ENCODE measurements at regions not wholly inside any gene's neighbourhood (a gene's known extent, or its start where the extent isn't known, plus 50 kb on each side); places are given as distances from the start of the nearest gene placed in this dataset.

- TF ChIP-seq CTCF (IDR thresholded peaks at IDR 0.05) (no peak), EZH2 (IDR thresholded peaks at IDR 0.05; ENCODE audit: borderline replicate concordance, insufficient read depth, low read depth, low read length, poor library complexity, severe bottlenecking) (no peak)
These were observed 109.1 kb downstream of the UTRN start for GRCh38 chr6:144394210-144394609.
